H1 (cell line): ENCODE measurements at regions not wholly inside any gene's neighbourhood (a gene's known extent, or its start where the extent isn't known, plus 50 kb on each side); places are given as distances from the start of the nearest gene placed in this dataset.

Experiments
- BCL11A ChIP-seq, 2 experiments: IDR thresholded peaks; one replicate each; pipeline ENCODE4 v1.6.1; 2011; ENCODE audit warnings: low read depth in 2 of 2, low read length in 2 of 2, mild to moderate bottlenecking in 2 of 2
- KDM1A ChIP-seq: fragments of 200-600, 300-600 bp; sonication (generic); IDR thresholded peaks from 2 replicates; pipeline ENCODE4 v1.7.1; 2016; ENCODE audit warnings: mild to moderate bottlenecking, low read length, borderline replicate concordance
- MAFK ChIP-seq: IDR thresholded peaks from 2 replicates; pipeline ENCODE4 v1.6.1; 2012; ENCODE audit warnings: low read depth, mild to moderate bottlenecking, improper control_type of control experiment, low read length

DNA sequence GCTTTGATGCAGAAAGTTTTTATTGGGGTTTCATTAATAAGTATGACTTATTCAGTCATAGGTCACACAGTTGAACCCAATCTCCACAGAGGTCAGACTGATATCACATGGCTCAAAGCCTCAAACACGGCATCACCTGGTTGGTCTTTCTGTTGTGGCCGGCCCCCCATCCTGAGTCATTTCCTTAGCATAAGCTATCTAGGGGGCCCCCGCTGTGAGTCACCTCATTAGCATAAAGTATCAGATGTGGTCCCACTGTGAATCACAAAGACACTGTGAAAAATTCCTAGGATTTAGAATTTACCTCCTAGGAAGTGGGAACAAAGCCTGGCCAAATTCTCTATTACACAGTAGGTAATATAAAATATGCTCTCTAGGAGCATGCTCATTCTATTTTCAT lies 502.2 kb downstream of the PYDC2 start (continued):
- TF ChIP-seq MAFK (0 out of 2 replicates have a peak, but pooled peaks have one; percentile 1), BCL11A (IDR thresholded peaks at IDR 0.05; ENCODE audit: low read depth in 2 of 2, low read length in 2 of 2) (peak in 1 of 2 experiments; percentile 13), KDM1A (no peak)
